WERI-Rb-1 (cell line): ENCODE measurements at regions not wholly inside any gene's neighbourhood (a gene's known extent, or its start where the extent isn't known, plus 50 kb on each side); places are given as distances from the start of the nearest gene placed in this dataset.

ENCODE experiments used
- DNase-seq: peaks from one replicate; pipeline ENCODE4 v3.0.0-alpha.2; 2020
- H3K27ac ChIP-seq: fragments of 250-450 bp; sonication (Bioruptor Pico); 2 replicates; pipeline ENCODE4 v1.5.1; 2020; ENCODE audit warnings: mild to moderate bottlenecking, moderate library complexity
- H3K27me3 ChIP-seq: fragments of 250-450 bp; sonication (Bioruptor Pico); 2 replicates; pipeline ENCODE4 v1.5.1; 2021; ENCODE audit warnings: mild to moderate bottlenecking, low read depth, moderate library complexity; ENCODE audit not compliant: insufficient read depth, severe bottlenecking
- H3K36me3 ChIP-seq: fragments of 250-450 bp; sonication (Bioruptor Pico); 2 replicates; pipeline ENCODE4 v1.5.1; 2020; ENCODE audit warnings: mild to moderate bottlenecking, moderate library complexity
- H3K4me3 ChIP-seq: 2 replicates; pipeline ENCODE4 v1.5.1; 2011; ENCODE audit warnings: low read depth, mild to moderate bottlenecking, control low read depth, low read length
- H3K9me3 ChIP-seq: fragments of 250-450 bp; sonication (Bioruptor Pico); 2 replicates; pipeline ENCODE4 v1.5.1; 2021; ENCODE audit warnings: mild to moderate bottlenecking, moderate library complexity; ENCODE audit not compliant: severe bottlenecking
- CTCF ChIP-seq: IDR thresholded peaks from 2 replicates; pipeline ENCODE4 v1.5.1; 2011; ENCODE audit warnings: low read depth, mild to moderate bottlenecking, control low read depth, inconsistent platforms, low read length

DNA sequence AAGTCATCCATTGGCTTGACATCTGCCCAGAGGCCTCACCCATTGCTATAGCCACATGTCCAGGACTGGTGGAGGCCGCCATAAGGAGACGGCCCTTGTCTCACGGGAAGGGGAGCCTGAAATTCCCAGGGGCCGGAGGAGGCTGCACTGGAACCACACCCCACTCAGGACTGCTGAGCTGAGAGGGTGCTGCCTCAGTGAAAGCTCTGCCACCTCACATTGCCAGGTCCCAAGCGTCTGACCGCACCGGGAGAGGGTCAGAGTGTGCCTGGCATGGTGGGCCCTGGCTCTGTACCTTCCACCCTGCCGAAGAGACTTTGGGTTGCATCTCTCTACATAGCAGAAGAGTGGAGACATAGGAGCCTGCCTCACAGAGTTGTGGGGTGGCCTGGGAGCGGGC, 134.1 kb upstream of the GLI2 start:
- Histone ChIP-seq H3K9me3 (peaks cover 3% of the 10 kb centered on the region), H3K27me3 (no peaks in the 10 kb centered on the region), H3K27ac (no peak overlapping the region), H3K4me3 (no peak overlapping the region), H3K36me3 (no peaks in the 10 kb centered on the region)
- DNase-seq, result no peak
- TF ChIP-seq CTCF, result no peak

GRCh38 chr2:120602251-120602650, 133.4 kb upstream of the GLI2 start:
- no peak overlapping the region for H3K27ac ChIP-seq
- peaks cover 3% of the 10 kb centered on the region for H3K9me3 ChIP-seq
- DNase-seq, result no peak
- H3K4me3 ChIP-seq, result no peak overlapping the region
- H3K36me3 ChIP-seq, result no peaks in the 10 kb centered on the region
- no peaks in the 10 kb centered on the region for H3K27me3 ChIP-seq
- TF ChIP-seq CTCF, result no peak

- Histone ChIP-seq H3K9me3 (peaks cover 3% of the 10 kb centered on the region), H3K27ac (no peak overlapping the region), H3K27me3 (no peaks in the 10 kb centered on the region), H3K4me3 (no peak overlapping the region), H3K36me3 (no peaks in the 10 kb centered on the region)
- no peak for TF ChIP-seq CTCF
- DNase-seq, result no peak
Observed at GRCh38 chr2:120604767-120605166, 130.9 kb upstream of the GLI2 start.

DNA sequence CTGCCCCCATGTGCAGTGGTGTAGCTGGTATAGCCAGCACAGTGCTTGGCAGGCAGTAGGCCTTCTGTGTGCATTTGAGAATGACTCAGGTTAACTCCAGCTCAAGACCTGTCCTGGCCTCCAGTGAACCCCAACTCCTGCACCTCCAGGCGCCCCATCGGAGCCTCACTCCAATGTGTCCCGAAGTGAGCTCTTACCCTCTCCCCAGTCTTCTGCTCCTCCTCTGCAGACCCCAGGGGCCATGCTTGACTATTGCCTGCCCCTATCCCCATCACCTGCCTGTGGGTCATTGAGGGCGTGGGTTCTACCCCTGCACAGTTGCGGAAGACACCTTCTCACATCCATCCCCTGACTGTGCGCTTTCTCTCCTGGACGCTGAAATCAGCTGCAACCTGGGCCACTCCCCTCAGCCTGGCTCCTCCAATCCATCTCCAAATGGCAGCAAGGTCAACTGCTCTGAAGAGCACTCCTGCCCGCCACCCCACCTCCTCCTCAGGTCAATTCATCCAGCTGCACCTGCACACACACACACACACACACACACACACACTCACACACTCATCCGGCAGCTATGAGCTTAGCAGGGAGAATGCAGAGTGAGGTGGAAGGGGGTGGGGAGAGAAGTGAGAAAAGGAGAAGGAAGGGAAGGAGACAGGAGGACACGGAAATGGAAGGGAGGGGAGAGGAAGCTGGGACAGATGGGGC, 130.3 kb upstream of the GLI2 start:
- Histone ChIP-seq H3K4me3 (no peak overlapping the region), H3K9me3 (peaks cover 3% of the 10 kb centered on the region), H3K36me3 (no peaks in the 10 kb centered on the region), H3K27me3 (no peaks in the 10 kb centered on the region), H3K27ac (no peak overlapping the region)
- DNase-seq, result peak; percentile 37
- no peak for TF ChIP-seq CTCF

DNA sequence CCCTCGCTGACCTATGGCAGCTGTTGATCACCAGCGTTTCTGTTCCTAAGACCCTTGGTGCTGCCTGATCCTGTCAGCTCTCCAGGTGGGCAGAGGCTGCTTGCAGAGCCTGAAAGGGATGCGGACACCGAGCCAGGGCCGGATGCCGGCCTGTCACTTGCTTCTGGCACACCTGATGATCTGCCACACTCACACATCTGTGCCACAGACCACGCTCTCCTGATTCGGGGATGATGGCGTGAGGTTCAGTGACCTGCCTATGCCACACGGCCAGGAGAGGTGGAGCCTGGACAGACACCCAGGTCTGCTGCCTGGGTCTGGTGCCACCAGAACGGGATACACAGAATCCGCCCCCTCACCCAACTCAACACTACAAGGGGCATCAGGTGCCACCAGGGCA, 129.4 kb upstream of the GLI2 start:
- Histone ChIP-seq H3K27ac (no peak overlapping the region), H3K36me3 (no peaks in the 10 kb centered on the region), H3K9me3 (peaks cover 3% of the 10 kb centered on the region), H3K4me3 (no peak overlapping the region), H3K27me3 (no peaks in the 10 kb centered on the region)
- no peak for DNase-seq
- no peak for TF ChIP-seq CTCF

DNA sequence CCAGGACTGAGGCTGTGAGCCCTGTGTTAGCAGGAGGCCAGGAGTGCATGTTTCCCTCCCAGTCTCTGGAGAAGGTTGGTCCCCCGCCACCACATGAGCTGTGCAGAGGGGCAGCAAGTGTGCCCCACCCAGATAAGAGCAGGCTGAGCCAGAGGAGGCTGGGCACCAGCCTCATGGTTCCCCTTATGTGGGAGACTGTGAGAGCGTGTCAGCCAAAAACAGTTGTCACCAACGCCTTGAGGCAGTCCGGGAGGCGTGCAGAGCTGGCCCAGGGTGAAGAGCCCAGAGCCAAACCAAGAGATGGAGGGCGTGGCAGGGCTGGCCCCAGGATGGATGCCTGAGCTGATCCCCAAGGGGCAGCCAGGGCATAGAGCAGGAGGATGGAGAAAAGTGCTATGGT, 128.7 kb upstream of the GLI2 start:
- Histone ChIP-seq H3K36me3 (no peaks in the 10 kb centered on the region), H3K4me3 (no peak overlapping the region), H3K27me3 (no peaks in the 10 kb centered on the region), H3K27ac (no peak overlapping the region), H3K9me3 (peaks cover 3% of the 10 kb centered on the region)
- no peak for DNase-seq
- TF ChIP-seq CTCF, result no peak
